Neural cell (in vitro differentiated cells): ENCODE measurements at regions not wholly inside any gene's neighbourhood (a gene's known extent, or its start where the extent isn't known, plus 50 kb on each side); places are given as distances from the start of the nearest gene placed in this dataset.

Experiments
- CTCF ChIP-seq: fragments of 450-650 bp; IDR thresholded peaks from 2 replicates; pipeline ENCODE4 v1.5.1; 2014; ENCODE audit warnings: antibody characterized with exemption, mild to moderate bottlenecking, moderate library complexity; ENCODE audit not compliant: poor library complexity, severe bottlenecking
- EP300 ChIP-seq: fragments of 450-650 bp; conservative IDR thresholded peaks from 2 replicates; pipeline ENCODE4 v1.6.1; 2014; ENCODE audit warnings: antibody characterized with exemption, mild to moderate bottlenecking, moderate library complexity; ENCODE audit not compliant: poor library complexity, severe bottlenecking
- MXI1 ChIP-seq: fragments of 450-650 bp; conservative IDR thresholded peaks from 2 replicates; pipeline ENCODE4 v1.6.1; 2014; ENCODE audit warnings: antibody characterized with exemption, mild to moderate bottlenecking; ENCODE audit not compliant: poor library complexity, severe bottlenecking
- SMC3 ChIP-seq: fragments of 450-650 bp; conservative IDR thresholded peaks from 2 replicates; pipeline ENCODE4 v1.6.1; 2014; ENCODE audit warnings: antibody characterized with exemption, mild to moderate bottlenecking, moderate library complexity; ENCODE audit not compliant: poor library complexity
- TAF1 ChIP-seq: IDR thresholded peaks from 2 replicates; pipeline ENCODE4 v1.6.1; 2012; ENCODE audit warnings: low read depth
- TF ChIP-seq, protein P1 (sequence below): IDR thresholded peaks from 2 replicates; pipeline ENCODE4 v1.6.1; 2012; ENCODE audit warnings: borderline replicate concordance

GRCh38 chr2:55118643-55119083, 68.4 kb upstream of the RTN4 start:
- TF ChIP-seq MXI1, result no peak
- TF ChIP-seq TAF1, result no peak
- TF ChIP-seq, protein P1, sequence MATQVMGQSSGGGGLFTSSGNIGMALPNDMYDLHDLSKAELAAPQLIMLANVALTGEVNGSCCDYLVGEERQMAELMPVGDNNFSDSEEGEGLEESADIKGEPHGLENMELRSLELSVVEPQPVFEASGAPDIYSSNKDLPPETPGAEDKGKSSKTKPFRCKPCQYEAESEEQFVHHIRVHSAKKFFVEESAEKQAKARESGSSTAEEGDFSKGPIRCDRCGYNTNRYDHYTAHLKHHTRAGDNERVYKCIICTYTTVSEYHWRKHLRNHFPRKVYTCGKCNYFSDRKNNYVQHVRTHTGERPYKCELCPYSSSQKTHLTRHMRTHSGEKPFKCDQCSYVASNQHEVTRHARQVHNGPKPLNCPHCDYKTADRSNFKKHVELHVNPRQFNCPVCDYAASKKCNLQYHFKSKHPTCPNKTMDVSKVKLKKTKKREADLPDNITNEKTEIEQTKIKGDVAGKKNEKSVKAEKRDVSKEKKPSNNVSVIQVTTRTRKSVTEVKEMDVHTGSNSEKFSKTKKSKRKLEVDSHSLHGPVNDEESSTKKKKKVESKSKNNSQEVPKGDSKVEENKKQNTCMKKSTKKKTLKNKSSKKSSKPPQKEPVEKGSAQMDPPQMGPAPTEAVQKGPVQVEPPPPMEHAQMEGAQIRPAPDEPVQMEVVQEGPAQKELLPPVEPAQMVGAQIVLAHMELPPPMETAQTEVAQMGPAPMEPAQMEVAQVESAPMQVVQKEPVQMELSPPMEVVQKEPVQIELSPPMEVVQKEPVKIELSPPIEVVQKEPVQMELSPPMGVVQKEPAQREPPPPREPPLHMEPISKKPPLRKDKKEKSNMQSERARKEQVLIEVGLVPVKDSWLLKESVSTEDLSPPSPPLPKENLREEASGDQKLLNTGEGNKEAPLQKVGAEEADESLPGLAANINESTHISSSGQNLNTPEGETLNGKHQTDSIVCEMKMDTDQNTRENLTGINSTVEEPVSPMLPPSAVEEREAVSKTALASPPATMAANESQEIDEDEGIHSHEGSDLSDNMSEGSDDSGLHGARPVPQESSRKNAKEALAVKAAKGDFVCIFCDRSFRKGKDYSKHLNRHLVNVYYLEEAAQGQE, result peak; percentile 53
- no peak for TF ChIP-seq CTCF
- TF ChIP-seq EP300, result peak; percentile 43
- peak; percentile 41 for TF ChIP-seq SMC3
